Ishikawa (cell line): ENCODE measurements at regions not wholly inside any gene's neighbourhood (a gene's known extent, or its start where the extent isn't known, plus 50 kb on each side); places are given as distances from the start of the nearest gene placed in this dataset.

ENCODE experiments used
- CEBPB ChIP-seq: IDR thresholded peaks from 2 replicates; pipeline ENCODE4 v1.6.1; 2012
- CREB1 ChIP-seq: IDR thresholded peaks from 2 replicates; pipeline ENCODE4 v1.6.1; 2012; ENCODE audit warnings: low read depth
- EGR1 ChIP-seq: IDR thresholded peaks from 2 replicates; pipeline ENCODE4 v1.6.1; 2012
- EP300 ChIP-seq: IDR thresholded peaks from 2 replicates; pipeline ENCODE4 v1.6.1; 2012; ENCODE audit warnings: borderline replicate concordance
- FOXM1 ChIP-seq: IDR thresholded peaks from 2 replicates; pipeline ENCODE4 v1.6.1; 2012; ENCODE audit warnings: low read depth, borderline replicate concordance
- MAX ChIP-seq: IDR thresholded peaks from 2 replicates; pipeline ENCODE4 v1.6.1; 2012
- NFIC ChIP-seq: IDR thresholded peaks from 2 replicates; pipeline ENCODE4 v1.6.1; 2012
- RAD21 ChIP-seq: IDR thresholded peaks from 2 replicates; pipeline ENCODE4 v1.6.1; 2012; ENCODE audit warnings: low read depth
- TAF1 ChIP-seq: IDR thresholded peaks from 2 replicates; pipeline ENCODE4 v1.6.1; 2012; ENCODE audit warnings: low read depth, mild to moderate bottlenecking
- TCF12 ChIP-seq: IDR thresholded peaks from 2 replicates; pipeline ENCODE4 v1.6.1; 2012; ENCODE audit warnings: low read depth
- TEAD4 ChIP-seq: IDR thresholded peaks from 2 replicates; pipeline ENCODE4 v1.6.1; 2012
- USF1 ChIP-seq: IDR thresholded peaks from 2 replicates; pipeline ENCODE4 v1.6.1; 2012
- YY1 ChIP-seq: IDR thresholded peaks from 2 replicates; pipeline ENCODE4 v1.6.1; 2012; ENCODE audit warnings: low read depth
- ZBTB7A ChIP-seq: IDR thresholded peaks from 2 replicates; pipeline ENCODE4 v1.6.1; 2012; ENCODE audit warnings: low read depth
- TF ChIP-seq, protein P1 (sequence below): IDR thresholded peaks from 2 replicates; pipeline ENCODE4 v1.6.1; 2012; ENCODE audit warnings: low read depth, mild to moderate bottlenecking

DNA sequence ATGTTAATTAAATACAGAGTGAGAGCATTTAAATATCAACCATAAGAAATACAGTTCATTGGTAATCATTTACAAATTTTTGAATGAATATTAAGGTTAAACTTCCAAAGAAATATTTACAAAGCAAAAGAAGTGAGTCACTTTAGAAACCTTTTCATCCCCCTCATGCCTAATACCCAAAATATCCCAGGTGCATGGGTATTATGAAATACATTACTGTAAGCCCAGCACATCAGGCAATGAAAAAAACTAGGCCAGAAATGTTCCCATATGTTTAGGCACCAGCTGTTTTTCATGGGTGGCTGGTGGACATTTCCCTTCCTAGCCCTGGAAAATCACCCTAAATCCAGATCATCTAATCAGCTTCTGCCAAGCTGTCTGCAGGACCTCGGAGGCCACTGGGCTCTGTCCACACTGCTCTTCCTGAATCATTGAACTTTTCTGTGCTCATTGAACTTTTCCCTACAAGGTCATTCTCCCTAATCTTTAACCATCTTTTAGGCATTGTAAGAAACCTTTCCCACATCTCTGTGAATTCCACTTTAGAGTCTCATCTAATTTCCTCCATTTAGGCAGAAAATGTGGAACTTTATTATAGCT lies 145.3 kb upstream of the STXBP5 start:
- TF ChIP-seq TAF1 (no peak), YY1 (no peak), NFIC (no peak), TEAD4 (no peak), RAD21 (no peak), CREB1 (no peak), ZBTB7A (no peak), MAX (no peak), TCF12 (no peak), EGR1 (no peak), FOXM1 (no peak), USF1 (no peak), EP300 (no peak), CEBPB (no peak)
- TF ChIP-seq, protein P1, sequence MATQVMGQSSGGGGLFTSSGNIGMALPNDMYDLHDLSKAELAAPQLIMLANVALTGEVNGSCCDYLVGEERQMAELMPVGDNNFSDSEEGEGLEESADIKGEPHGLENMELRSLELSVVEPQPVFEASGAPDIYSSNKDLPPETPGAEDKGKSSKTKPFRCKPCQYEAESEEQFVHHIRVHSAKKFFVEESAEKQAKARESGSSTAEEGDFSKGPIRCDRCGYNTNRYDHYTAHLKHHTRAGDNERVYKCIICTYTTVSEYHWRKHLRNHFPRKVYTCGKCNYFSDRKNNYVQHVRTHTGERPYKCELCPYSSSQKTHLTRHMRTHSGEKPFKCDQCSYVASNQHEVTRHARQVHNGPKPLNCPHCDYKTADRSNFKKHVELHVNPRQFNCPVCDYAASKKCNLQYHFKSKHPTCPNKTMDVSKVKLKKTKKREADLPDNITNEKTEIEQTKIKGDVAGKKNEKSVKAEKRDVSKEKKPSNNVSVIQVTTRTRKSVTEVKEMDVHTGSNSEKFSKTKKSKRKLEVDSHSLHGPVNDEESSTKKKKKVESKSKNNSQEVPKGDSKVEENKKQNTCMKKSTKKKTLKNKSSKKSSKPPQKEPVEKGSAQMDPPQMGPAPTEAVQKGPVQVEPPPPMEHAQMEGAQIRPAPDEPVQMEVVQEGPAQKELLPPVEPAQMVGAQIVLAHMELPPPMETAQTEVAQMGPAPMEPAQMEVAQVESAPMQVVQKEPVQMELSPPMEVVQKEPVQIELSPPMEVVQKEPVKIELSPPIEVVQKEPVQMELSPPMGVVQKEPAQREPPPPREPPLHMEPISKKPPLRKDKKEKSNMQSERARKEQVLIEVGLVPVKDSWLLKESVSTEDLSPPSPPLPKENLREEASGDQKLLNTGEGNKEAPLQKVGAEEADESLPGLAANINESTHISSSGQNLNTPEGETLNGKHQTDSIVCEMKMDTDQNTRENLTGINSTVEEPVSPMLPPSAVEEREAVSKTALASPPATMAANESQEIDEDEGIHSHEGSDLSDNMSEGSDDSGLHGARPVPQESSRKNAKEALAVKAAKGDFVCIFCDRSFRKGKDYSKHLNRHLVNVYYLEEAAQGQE: no peak

GRCh38 chr6:147060636-147061035 lies 143.6 kb upstream of the STXBP5 start:
- TF ChIP-seq CEBPB (no peak), USF1 (no peak), FOXM1 (no peak), EGR1 (no peak)

DNA sequence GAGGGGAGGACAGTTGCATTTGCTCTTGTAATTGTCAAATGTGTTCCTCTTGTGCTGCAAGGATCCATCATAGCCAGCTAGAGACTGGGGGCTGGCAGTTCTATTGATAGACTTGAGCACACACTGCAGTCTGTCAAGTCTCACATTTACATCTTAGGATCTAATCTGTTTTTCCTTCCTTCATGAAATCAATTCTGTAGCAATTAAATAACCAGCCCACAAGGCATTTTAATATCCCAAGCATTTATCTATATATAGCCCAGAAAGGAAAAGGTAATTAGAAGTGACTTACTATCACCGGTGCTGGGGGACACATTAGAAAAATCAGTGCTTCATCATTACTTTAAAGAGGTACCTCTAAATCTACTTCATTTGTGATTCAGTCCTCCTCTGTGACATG lies 143.0 kb upstream of the STXBP5 start:
- TF ChIP-seq TCF12: no peak
- no peak for TF ChIP-seq YY1
- TF ChIP-seq NFIC: no peak
- no peak for TF ChIP-seq FOXM1
- no peak for TF ChIP-seq CEBPB
- no peak for TF ChIP-seq RAD21
- no peak for TF ChIP-seq EGR1
- no peak for TF ChIP-seq EP300
- TF ChIP-seq, protein P1: no peak

DNA sequence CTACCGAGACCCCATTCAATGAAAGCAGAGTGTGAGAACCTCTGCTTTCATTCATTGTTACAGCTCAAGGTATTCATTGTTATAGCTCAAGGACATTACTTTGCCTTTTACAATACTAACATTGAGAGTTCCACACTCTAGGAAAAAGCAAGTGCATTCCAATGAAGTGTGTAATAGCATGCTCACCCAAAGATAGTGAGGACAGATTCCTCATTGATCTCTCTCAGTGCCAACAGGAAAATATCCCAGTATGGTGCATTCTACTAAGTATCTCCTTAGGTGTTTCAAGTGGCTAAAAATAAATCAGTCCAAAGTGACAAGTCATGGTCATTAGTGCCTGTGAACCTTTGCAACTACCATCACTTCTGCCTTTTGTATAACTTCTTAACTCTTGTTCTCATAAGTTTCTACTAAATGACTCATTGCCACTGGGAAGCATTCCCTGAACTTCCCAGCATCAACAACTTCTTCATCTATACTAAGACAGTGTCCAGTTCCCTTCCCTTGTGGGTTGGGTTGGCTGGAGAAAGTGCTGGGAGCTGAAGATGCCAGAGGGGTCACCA lies 140.7 kb upstream of the STXBP5 start:
- no peak for TF ChIP-seq CREB1
- TF ChIP-seq EGR1: no peak
- no peak; the same call in 1 of the 2 replicates for TF ChIP-seq EP300
- TF ChIP-seq, protein P1: no peak
- TF ChIP-seq USF1: no peak
- TF ChIP-seq RAD21: no peak
- TF ChIP-seq TCF12: no peak
- no peak for TF ChIP-seq FOXM1
- TF ChIP-seq TEAD4: no peak
- TF ChIP-seq ZBTB7A: no peak
- TF ChIP-seq CEBPB: no peak
- no peak for TF ChIP-seq YY1
- TF ChIP-seq NFIC: no peak
- no peak for TF ChIP-seq MAX
- TF ChIP-seq TAF1: no peak
